GM23338 (cell line): ENCODE measurements at regions not wholly inside any gene's neighbourhood (a gene's known extent, or its start where the extent isn't known, plus 50 kb on each side); places are given as distances from the start of the nearest gene placed in this dataset.

Experiments
- CREB1 ChIP-seq: fragments of 250-450 bp; sonication (Bioruptor Pico); IDR thresholded peaks from 2 replicates; pipeline ENCODE4 v1.5.0; 2020; ENCODE audit warnings: low read depth, mild to moderate bottlenecking, moderate library complexity
- CTCF ChIP-seq, 2 experiments: fragments of 200-600 bp in 1 of 2; sonication (generic) in 1 of 2; conservative IDR thresholded peaks; 2 replicates each; pipeline versions ENCODE4 v1.5.1 to v1.6.1; 2016 to 2017; ENCODE audit warnings: antibody characterized with exemption in 2 of 2, low read depth in 2 of 2, mild to moderate bottlenecking in 2 of 2, moderate library complexity in 1 of 2
- EZH2 ChIP-seq: fragments of 200-600 bp; sonication (generic); IDR thresholded peaks from one replicate; pipeline ENCODE4 v1.8.0; 2017; ENCODE audit warnings: antibody characterized with exemption, mild to moderate bottlenecking, low read depth; ENCODE audit not compliant: unreplicated experiment
- EZH2phosphoT487 ChIP-seq: fragments of 200-600 bp; sonication (generic); IDR thresholded peaks from one replicate; pipeline ENCODE4 v1.8.1; 2018; ENCODE audit warnings: antibody characterized with exemption; ENCODE audit not compliant: unreplicated experiment
- JUNB ChIP-seq: IDR thresholded peaks from one replicate; pipeline ENCODE4 v1.6.1; 2016; ENCODE audit warnings: antibody characterized with exemption; ENCODE audit not compliant: unreplicated experiment
- NANOG ChIP-seq: IDR thresholded peaks from 2 replicates; pipeline ENCODE4 v1.6.1; 2016; ENCODE audit warnings: antibody characterized with exemption, borderline replicate concordance
- POLR2AphosphoS5 ChIP-seq: IDR thresholded peaks from 2 replicates; pipeline ENCODE4 v1.6.1; 2016; ENCODE audit warnings: antibody characterized with exemption, low read depth
- REST ChIP-seq: IDR thresholded peaks from one replicate; pipeline ENCODE4 v1.6.1; 2018; ENCODE audit warnings: antibody characterized with exemption; ENCODE audit not compliant: unreplicated experiment
- STAT1 ChIP-seq: IDR thresholded peaks from one replicate; pipeline ENCODE4 v1.6.1; 2016; ENCODE audit warnings: antibody characterized with exemption; ENCODE audit not compliant: unreplicated experiment
- ZNF114 ChIP-seq: fragments of 250-450 bp; sonication (Bioruptor Pico); IDR thresholded peaks from 2 replicates; pipeline ENCODE4 v1.5.0; 2020; ENCODE audit warnings: mild to moderate bottlenecking, moderate library complexity
- ZNF331 ChIP-seq: fragments of 250-450 bp; sonication (Bioruptor Pico); IDR thresholded peaks from 2 replicates; pipeline ENCODE4 v1.5.0; 2020; ENCODE audit warnings: low read depth, mild to moderate bottlenecking, moderate library complexity

DNA sequence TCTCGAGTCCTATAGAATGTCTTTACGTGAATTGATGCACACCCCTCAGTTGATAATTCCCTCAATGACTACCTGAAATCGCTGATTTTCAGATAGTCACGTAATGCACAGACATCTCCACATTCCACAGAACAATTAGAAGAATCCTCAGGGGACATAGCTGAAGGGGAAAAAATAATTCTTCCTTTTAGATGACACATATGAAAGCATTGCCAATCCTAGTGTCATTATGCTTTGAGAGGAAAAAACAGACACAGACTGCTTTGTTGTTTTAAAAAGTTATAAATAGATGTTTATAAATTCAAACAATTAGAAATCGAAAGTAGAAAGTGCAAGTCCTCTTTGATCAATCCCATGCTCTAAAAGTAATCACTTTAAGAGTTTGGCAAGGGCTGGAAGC, 100.6 kb upstream of the FN1 start:
- no peak for TF ChIP-seq CTCF (conservative IDR thresholded peaks at IDR 0.05; ENCODE audit: low read depth in 2 of 2)
- no peak for TF ChIP-seq EZH2
- no peak for TF ChIP-seq CREB1 (CRISPR knock-in tag)
- TF ChIP-seq EZH2phosphoT487: no peak
- TF ChIP-seq POLR2AphosphoS5: no peak
- TF ChIP-seq REST: no peak
- TF ChIP-seq NANOG: no peak
- no peak for TF ChIP-seq JUNB
- TF ChIP-seq ZNF114 (CRISPR knock-in tag): no peak
- TF ChIP-seq STAT1: no peak
- TF ChIP-seq ZNF331 (CRISPR knock-in tag): no peak
